GM19455 (cell line): ENCODE measurements at regions not wholly inside any gene's neighbourhood (a gene's known extent, or its start where the extent isn't known, plus 50 kb on each side); places are given as distances from the start of the nearest gene placed in this dataset.

Experiments used
- ATAC-seq: cut with Tn5 transposase; IDR thresholded peaks from one replicate; pipeline ENCODE4 v1.9.1; 2021; ENCODE audit not compliant: unreplicated experiment

DNA sequence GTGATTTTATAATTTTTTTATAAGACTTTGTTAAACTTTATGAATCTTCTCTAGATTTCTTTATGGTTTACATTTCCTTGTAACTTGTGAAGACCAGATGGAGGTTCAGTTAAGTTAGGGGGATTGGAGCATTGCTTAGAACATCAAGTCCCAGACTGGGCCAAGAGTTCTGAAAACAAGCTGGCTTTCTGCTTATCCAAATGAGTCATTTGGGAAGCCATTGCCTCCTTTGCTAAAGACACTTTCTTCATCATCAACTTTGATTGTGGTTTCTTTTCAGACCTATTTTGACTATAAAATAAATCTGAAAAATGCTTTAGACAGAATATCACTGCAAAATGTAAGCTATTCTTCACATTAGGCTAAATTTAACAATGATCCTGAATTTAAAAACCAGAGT is 446.8 kb downstream of the USP25 start:
- no peak for ATAC-seq

GRCh38 chr21:16177532-16177931 is 447.8 kb downstream of the USP25 start:
- ATAC-seq = no peak

- no peak for ATAC-seq
Measured at GRCh38 chr21:16179773-16180172, 450.0 kb downstream of the USP25 start.

DNA sequence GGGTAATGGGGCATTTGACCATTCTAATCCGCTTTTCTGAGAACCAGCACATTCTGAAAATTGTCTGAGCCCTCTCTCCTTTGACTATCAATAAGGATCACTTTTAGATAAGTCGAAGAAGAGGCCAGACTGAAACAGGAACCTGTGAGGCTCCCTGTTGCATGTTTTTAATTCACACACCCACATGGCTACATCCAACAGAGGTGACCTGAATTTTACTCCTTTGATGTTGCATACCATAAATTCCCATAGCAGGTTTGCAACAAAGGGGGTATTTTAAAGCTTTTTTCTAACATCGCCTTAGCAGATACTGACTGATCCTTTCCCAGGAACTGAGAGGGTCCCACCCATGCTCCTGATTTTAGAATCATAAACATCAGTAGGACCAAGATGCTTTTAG is 450.8 kb downstream of the USP25 start:
- no peak for ATAC-seq

- ATAC-seq = no peak
Measured at GRCh38 chr21:16181018-16181417, 451.2 kb downstream of the USP25 start.

DNA sequence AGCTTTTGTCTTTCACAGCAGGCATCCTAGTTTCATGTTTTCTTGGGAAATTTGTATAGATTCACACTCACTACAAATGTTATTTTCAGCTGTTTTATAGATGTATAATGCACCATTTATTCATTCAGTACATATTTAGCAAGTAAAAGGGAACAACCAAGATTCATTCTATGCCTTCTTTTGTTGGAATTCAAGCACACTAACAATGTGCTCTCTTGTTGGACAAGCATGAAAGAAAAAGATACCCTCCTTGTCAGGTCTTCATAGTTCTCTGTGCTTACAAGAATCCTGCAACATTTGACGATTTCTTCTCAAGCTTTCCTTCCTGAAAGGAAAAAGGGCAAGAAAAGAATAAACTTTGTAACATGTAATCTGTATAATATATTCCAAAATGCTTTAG is 456.0 kb downstream of the USP25 start:
- no peak for ATAC-seq

DNA sequence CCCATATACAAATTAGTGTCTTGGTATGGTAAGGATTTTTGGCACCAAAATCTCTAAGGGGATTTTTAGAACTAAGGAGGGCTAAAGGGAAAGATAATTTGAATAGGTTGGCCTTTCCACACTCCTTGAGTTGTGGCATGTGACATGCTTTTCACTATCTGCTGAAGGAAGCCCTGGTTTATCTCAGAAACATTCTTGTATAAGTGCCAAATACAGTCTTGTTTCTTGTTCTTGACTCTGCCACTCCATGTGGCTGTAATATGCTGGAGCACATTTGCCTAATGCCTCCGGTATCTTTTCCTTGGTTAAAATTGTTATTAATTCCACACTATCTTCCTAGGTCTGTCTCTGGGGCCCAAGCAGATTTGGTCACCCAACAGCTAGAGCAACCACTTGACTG is 457.0 kb downstream of the USP25 start:
- ATAC-seq = no peak

GRCh38 chr21:16187603-16188301 is 458.0 kb downstream of the USP25 start:
- no peak for ATAC-seq

DNA sequence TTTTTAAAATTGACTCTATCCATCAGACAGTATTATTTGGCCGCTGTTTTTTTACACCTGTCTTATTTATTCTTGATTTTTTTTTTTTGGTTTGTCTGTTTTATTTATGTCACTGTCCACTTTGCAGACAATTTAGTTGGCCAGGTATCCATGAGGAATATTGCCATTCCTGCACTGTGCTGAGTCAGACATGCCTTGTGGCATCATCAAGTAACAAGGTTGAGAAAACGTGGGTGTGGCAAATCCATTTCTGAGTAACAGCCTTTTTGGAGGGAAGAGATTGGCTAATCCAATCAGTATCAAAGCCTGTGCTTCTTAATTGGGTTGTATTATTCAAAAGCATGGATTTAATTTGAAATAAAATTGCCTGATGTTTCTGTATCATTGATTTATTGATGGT is 463.1 kb downstream of the USP25 start:
- ATAC-seq = no peak

DNA sequence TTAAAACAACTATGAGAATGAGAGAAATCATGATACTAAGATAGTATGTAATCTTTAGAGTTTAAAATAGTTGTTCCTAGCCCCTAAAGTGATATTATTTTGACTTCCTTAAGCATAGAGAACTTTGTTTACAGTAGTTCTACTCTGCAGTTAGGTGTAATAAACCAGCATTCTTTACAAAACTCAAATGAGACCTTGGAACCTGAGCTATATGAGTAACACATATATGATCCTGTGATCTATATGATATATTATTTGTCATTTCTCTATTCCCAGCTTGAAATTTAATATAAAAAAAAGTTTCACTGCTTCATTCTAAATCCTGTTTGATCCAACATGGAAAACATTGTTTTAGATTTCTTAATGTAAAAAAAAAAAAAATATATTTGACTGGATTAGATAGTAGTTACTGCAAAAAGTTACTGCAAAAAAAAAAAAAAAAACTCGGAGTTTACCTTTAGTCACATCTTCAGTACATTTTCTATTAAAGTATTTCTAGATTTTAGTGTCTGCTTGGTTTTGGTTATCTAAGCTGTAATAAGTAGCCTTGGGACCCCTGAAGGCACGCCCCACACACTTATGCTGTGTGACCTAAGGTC is 463.8 kb downstream of the USP25 start:
- no peak for ATAC-seq

GRCh38 chr21:16194095-16194787 is 464.5 kb downstream of the USP25 start:
- no peak for ATAC-seq

DNA sequence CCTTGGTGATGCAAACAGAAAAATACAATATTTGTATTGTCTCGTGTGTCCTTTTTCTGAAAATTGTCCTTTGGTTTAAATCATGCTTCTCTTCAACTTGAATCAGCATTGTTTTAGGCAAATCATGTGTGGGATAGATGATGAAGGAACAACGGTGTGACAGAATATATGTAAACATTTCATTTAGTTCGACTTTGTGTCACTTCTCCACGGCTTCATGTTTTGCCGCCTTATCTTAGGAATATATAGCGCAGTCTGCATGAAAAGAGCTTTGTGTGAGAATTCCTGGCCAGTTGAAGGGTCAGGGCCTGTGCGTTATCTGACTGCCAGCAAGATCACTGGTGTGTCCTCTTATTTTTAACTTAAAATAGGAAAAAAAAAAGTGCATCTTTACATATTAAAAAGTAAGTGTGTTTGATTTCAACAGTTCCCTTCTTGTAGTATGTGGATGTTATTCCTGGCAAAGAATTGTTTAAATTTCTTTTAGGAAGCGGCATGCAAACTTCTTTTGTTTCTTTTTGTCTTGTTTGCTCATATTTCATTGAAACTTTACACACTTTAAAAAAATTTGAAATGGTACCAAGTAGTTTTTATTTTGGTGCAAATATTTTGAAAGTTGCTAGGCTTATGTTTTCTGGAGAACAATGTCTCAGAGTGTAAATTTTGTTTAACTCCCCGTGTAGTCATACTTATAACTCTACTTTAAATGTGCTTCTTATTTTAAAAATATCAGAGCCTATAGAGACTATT is 465.2 kb downstream of the USP25 start:
- ATAC-seq = no peak

- no peak for ATAC-seq
Measured at GRCh38 chr21:16195538-16195910, 465.7 kb downstream of the USP25 start.

- no peak for ATAC-seq
Measured at GRCh38 chr21:16196001-16196400, 466.2 kb downstream of the USP25 start.

GRCh38 chr21:16198546-16198945 is 468.8 kb downstream of the USP25 start:
- no peak for ATAC-seq

DNA sequence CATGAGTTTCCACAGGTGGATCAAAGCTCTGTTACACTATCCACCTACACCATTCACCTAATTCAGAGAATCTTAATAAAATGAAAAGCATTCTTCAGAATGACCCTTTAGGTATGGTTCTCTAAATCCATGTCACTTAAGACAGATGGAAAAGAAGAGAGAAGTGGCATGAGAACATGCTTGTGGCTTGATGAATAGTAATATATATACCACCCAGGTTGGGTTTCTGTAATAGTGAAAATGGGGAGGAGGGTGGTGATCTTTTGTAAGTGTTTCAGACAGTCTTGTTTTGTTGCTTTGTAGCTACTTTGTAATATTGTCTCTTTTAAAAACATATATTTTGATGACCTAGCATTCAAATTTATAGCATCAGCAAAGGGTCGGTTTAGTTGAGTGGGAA is 469.8 kb downstream of the USP25 start:
- ATAC-seq = no peak

DNA sequence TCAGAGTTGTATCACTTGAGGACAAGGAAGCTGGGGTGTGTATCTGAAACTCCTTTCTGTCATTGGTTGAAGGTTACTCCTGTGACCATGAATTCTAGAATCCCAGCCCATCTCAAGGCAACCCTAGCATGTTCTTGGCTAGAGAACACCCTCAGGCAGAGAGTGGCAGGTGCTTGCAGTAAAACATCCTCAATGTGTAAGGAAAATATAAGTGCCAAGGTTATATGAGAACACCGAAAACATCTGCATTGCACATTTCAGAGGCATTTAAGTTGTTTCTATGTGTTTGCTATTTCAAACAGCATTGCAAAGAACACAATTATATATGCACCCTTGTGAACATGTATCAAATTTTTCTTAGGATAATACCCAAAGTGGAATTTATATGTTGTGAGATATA is 471.9 kb downstream of the USP25 start:
- ATAC-seq = no peak

DNA sequence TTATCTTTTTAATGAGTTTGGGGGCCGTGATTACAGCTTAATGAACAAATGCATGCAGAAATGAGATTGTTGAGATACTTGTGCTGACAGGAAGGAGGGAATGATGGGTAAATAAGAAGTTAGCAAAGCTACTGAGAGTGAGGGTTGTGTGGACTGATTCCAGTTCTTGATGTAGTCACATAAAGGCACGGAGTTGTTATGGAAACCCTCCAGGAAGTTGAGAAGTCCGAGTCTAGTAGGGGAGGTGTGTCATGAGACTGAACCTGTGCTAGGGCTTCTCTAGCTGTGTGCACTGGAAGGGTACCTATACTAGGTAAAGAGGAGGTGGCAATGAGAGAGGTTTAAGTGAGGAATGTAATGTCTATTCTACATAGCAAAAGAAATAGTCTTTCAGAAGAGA is 475.7 kb downstream of the USP25 start:
- ATAC-seq = no peak

- ATAC-seq = no peak
Measured at GRCh38 chr21:16211339-16212303, 481.8 kb downstream of the USP25 start.

DNA sequence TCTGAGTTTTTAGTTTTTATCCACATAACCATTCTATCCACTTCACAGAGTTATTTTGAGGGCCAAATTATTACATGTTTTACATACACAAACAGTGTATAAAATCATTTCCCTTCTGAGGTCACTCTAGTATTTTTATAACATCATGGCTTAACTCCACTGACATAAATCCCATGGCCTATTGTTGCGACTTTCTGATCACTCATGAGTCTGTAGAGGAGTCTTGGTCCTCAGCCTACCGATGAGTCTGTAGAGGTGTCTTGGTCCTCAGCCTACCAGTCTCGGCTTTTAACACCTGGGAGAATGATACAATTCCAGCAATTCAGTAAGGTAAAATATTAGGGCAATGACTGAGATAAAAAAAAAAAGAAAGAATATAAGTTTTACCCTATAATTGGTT is 483.7 kb downstream of the USP25 start:
- ATAC-seq = no peak

DNA sequence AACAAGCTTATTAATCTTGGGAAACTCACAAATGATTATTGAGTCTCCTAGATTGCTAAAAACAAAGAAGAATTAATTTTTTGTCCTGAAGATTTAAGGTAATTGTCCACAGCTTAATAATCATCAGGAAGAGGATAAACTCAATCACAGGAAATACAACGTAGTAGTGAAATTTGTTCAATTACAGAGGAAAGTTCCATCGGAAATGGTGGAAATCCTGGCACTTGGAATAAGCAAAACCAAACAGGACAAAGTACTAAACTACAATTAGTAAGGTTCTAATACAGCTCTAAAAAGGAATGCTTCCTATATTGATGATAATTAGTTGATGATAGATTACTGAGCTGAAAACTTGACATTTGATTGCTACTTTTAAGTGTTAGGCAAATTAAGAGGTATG is 485.4 kb downstream of the USP25 start:
- no peak for ATAC-seq
